ENCODE measurements at regions not wholly inside any gene's neighbourhood (a gene's known extent, or its start where the extent isn't known, plus 50 kb on each side); places are given as distances from the start of the nearest gene placed in this dataset.

GRCh38 chr5:164352695-164353094 is 847.3 kb downstream of the MAT2B start:
- Histone ChIP-seq H3K27ac (ENCODE audit: low read depth, low read length) (no peak overlapping the region), H3K9ac (ENCODE audit: low read length) (no peak overlapping the region), H3K36me3 (ENCODE audit: control insufficient read depth, insufficient read depth, low read length) (no peaks in the 10 kb centered on the region), H3K4me1 (ENCODE audit: control insufficient read depth, insufficient read depth, low read length) (no peaks in the 10 kb centered on the region), H3K4me3 (ENCODE audit: low read length) (no peak overlapping the region), H3K27me3 (ENCODE audit: control insufficient read depth, insufficient read depth, low read length) (no peaks in the 10 kb centered on the region)

- no peak overlapping the region for H3K4me3 ChIP-seq (ENCODE audit: low read length)
- H3K27ac ChIP-seq (ENCODE audit: low read depth, low read length), result no peak overlapping the region
- no peaks in the 10 kb centered on the region for H3K27me3 ChIP-seq (ENCODE audit: control insufficient read depth, insufficient read depth, low read length)
- no peak overlapping the region for H3K9ac ChIP-seq (ENCODE audit: low read length)
- H3K36me3 ChIP-seq (ENCODE audit: control insufficient read depth, insufficient read depth, low read length), result no peaks in the 10 kb centered on the region
- H3K4me1 ChIP-seq (ENCODE audit: control insufficient read depth, insufficient read depth, low read length), result no peaks in the 10 kb centered on the region
Measured at GRCh38 chr5:164353155-164353554, 847.7 kb downstream of the MAT2B start.

GRCh38 chr5:164354139-164354751 is 848.8 kb downstream of the MAT2B start:
- H3K9ac ChIP-seq (ENCODE audit: low read length), result no peak overlapping the region
- no peaks in the 10 kb centered on the region for H3K36me3 ChIP-seq (ENCODE audit: control insufficient read depth, insufficient read depth, low read length)
- no peaks in the 10 kb centered on the region for H3K4me1 ChIP-seq (ENCODE audit: control insufficient read depth, insufficient read depth, low read length)
- no peak overlapping the region for H3K4me3 ChIP-seq (ENCODE audit: low read length)
- H3K27me3 ChIP-seq (ENCODE audit: control insufficient read depth, insufficient read depth, low read length), result no peaks in the 10 kb centered on the region
- no peak overlapping the region for H3K27ac ChIP-seq (ENCODE audit: low read depth, low read length)

GRCh38 chr5:164355267-164355830 is 849.9 kb downstream of the MAT2B start:
- Histone ChIP-seq H3K27ac (ENCODE audit: low read depth, low read length) (no peak overlapping the region), H3K4me1 (ENCODE audit: control insufficient read depth, insufficient read depth, low read length) (no peaks in the 10 kb centered on the region), H3K36me3 (ENCODE audit: control insufficient read depth, insufficient read depth, low read length) (no peaks in the 10 kb centered on the region), H3K27me3 (ENCODE audit: control insufficient read depth, insufficient read depth, low read length) (no peaks in the 10 kb centered on the region), H3K9ac (ENCODE audit: low read length) (no peak overlapping the region), H3K4me3 (ENCODE audit: low read length) (no peak overlapping the region)

GRCh38 chr5:164356790-164357189 is 851.4 kb downstream of the MAT2B start:
- H3K9ac ChIP-seq (ENCODE audit: low read length), result no peak overlapping the region
- no peak overlapping the region for H3K4me3 ChIP-seq (ENCODE audit: low read length)
- H3K27me3 ChIP-seq (ENCODE audit: control insufficient read depth, insufficient read depth, low read length), result no peaks in the 10 kb centered on the region
- H3K36me3 ChIP-seq (ENCODE audit: control insufficient read depth, insufficient read depth, low read length), result no peaks in the 10 kb centered on the region
- H3K27ac ChIP-seq (ENCODE audit: low read depth, low read length), result no peak overlapping the region
- no peaks in the 10 kb centered on the region for H3K4me1 ChIP-seq (ENCODE audit: control insufficient read depth, insufficient read depth, low read length)

GRCh38 chr5:164357395-164358033 is 852.1 kb downstream of the MAT2B start:
- no peak overlapping the region for H3K4me3 ChIP-seq (ENCODE audit: low read length)
- H3K9ac ChIP-seq (ENCODE audit: low read length), result no peak overlapping the region
- no peaks in the 10 kb centered on the region for H3K27me3 ChIP-seq (ENCODE audit: control insufficient read depth, insufficient read depth, low read length)
- no peaks in the 10 kb centered on the region for H3K4me1 ChIP-seq (ENCODE audit: control insufficient read depth, insufficient read depth, low read length)
- H3K27ac ChIP-seq (ENCODE audit: low read depth, low read length), result no peak overlapping the region
- H3K36me3 ChIP-seq (ENCODE audit: control insufficient read depth, insufficient read depth, low read length), result no peaks in the 10 kb centered on the region

- no peak overlapping the region for H3K27ac ChIP-seq (ENCODE audit: low read depth, low read length)
Measured at GRCh38 chr5:164358531-164359259, 853.3 kb downstream of the MAT2B start.

GRCh38 chr5:164359260-164360255 is 854.1 kb downstream of the MAT2B start:
- H3K4me3 ChIP-seq (ENCODE audit: low read length), result no peak overlapping the region
- no peak overlapping the region for H3K27ac ChIP-seq (ENCODE audit: low read depth, low read length)
- H3K36me3 ChIP-seq (ENCODE audit: control insufficient read depth, insufficient read depth, low read length), result no peaks in the 10 kb centered on the region
- H3K4me1 ChIP-seq (ENCODE audit: control insufficient read depth, insufficient read depth, low read length), result no peaks in the 10 kb centered on the region
- no peak overlapping the region for H3K9ac ChIP-seq (ENCODE audit: low read length)
- H3K27me3 ChIP-seq (ENCODE audit: control insufficient read depth, insufficient read depth, low read length), result no peaks in the 10 kb centered on the region

More at GRCh38 chr5:164358531-164359259, 853.3 kb downstream of the MAT2B start:
- Histone ChIP-seq H3K36me3 (ENCODE audit: control insufficient read depth, insufficient read depth, low read length) (no peaks in the 10 kb centered on the region), H3K27me3 (ENCODE audit: control insufficient read depth, insufficient read depth, low read length) (no peaks in the 10 kb centered on the region), H3K4me1 (ENCODE audit: control insufficient read depth, insufficient read depth, low read length) (no peaks in the 10 kb centered on the region), H3K9ac (ENCODE audit: low read length) (no peak overlapping the region), H3K4me3 (ENCODE audit: low read length) (no peak overlapping the region)

- no peak overlapping the region for H3K27ac ChIP-seq (ENCODE audit: low read depth, low read length)
- no peak overlapping the region for H3K9ac ChIP-seq (ENCODE audit: low read length)
- no peaks in the 10 kb centered on the region for H3K36me3 ChIP-seq (ENCODE audit: control insufficient read depth, insufficient read depth, low read length)
- H3K4me1 ChIP-seq (ENCODE audit: control insufficient read depth, insufficient read depth, low read length), result no peaks in the 10 kb centered on the region
- H3K4me3 ChIP-seq (ENCODE audit: low read length), result no peak overlapping the region
- H3K27me3 ChIP-seq (ENCODE audit: control insufficient read depth, insufficient read depth, low read length), result no peaks in the 10 kb centered on the region
Measured at GRCh38 chr5:164360589-164360988, 855.2 kb downstream of the MAT2B start.

GRCh38 chr5:164361986-164362385 is 856.6 kb downstream of the MAT2B start:
- Histone ChIP-seq H3K36me3 (ENCODE audit: control insufficient read depth, insufficient read depth, low read length) (no peaks in the 10 kb centered on the region), H3K27ac (ENCODE audit: low read depth, low read length) (no peak overlapping the region), H3K4me1 (ENCODE audit: control insufficient read depth, insufficient read depth, low read length) (no peaks in the 10 kb centered on the region), H3K9ac (ENCODE audit: low read length) (no peak overlapping the region), H3K4me3 (ENCODE audit: low read length) (no peak overlapping the region), H3K27me3 (ENCODE audit: control insufficient read depth, insufficient read depth, low read length) (no peaks in the 10 kb centered on the region)

GRCh38 chr5:164362835-164363234 is 857.4 kb downstream of the MAT2B start:
- no peak overlapping the region for H3K27ac ChIP-seq (ENCODE audit: low read depth, low read length)
- no peaks in the 10 kb centered on the region for H3K36me3 ChIP-seq (ENCODE audit: control insufficient read depth, insufficient read depth, low read length)
- no peak overlapping the region for H3K4me3 ChIP-seq (ENCODE audit: low read length)
- H3K27me3 ChIP-seq (ENCODE audit: control insufficient read depth, insufficient read depth, low read length), result no peaks in the 10 kb centered on the region
- no peaks in the 10 kb centered on the region for H3K4me1 ChIP-seq (ENCODE audit: control insufficient read depth, insufficient read depth, low read length)
- no peak overlapping the region for H3K9ac ChIP-seq (ENCODE audit: low read length)

All from rectal smooth muscle tissue (tissue), 1 donor.